Fibroblast of the aortic adventitia (primary cell): ENCODE measurements at regions not wholly inside any gene's neighbourhood (a gene's known extent, or its start where the extent isn't known, plus 50 kb on each side); places are given as distances from the start of the nearest gene placed in this dataset.
A peak's percentile ranks its signal among the peaks of the same experiment; 100 is the strongest.

ENCODE experiments used
- DNase-seq: peaks from one replicate; pipeline ENCODE4 v3.0.0-alpha.2; 2010; ENCODE audit warnings: low read depth
- H3K4me3 ChIP-seq: 2 replicates; pipeline ENCODE4 v1.5.1; 2011; ENCODE audit warnings: low read depth, mild to moderate bottlenecking, control low read depth, low read length, moderate library complexity
- CTCF ChIP-seq: IDR thresholded peaks from 2 replicates; pipeline ENCODE4 v1.5.1; 2011; ENCODE audit warnings: mild to moderate bottlenecking, low read length, control low read depth, inconsistent platforms; ENCODE audit not compliant: insufficient read depth

- peak; percentile 54 for DNase-seq
- no peak for TF ChIP-seq CTCF
- H3K4me3 ChIP-seq, result no peak overlapping the region
Measured at GRCh38 chr6:81204731-81205130, 547.8 kb downstream of the TENT5A start.

GRCh38 chr6:81194374-81194773, 558.1 kb downstream of the TENT5A start:
- TF ChIP-seq CTCF, result no peak
- no peak overlapping the region for H3K4me3 ChIP-seq
- DNase-seq, result no peak

GRCh38 chr6:81172056-81172740, 580.3 kb downstream of the TENT5A start:
- peak; percentile 83 for DNase-seq
- H3K4me3 ChIP-seq, result no peak overlapping the region
- TF ChIP-seq CTCF, result no peak

- H3K4me3 ChIP-seq, result no peak overlapping the region
- TF ChIP-seq CTCF, result no peak
- DNase-seq, result peak; percentile 22
Measured at GRCh38 chr6:81169166-81169565, 583.3 kb downstream of the TENT5A start.

- DNase-seq, result peak; percentile 69
- H3K4me3 ChIP-seq, result no peak overlapping the region
- no peak for TF ChIP-seq CTCF
Measured at GRCh38 chr6:81166770-81167169, 585.7 kb downstream of the TENT5A start.

- no peak for TF ChIP-seq CTCF
Measured at GRCh38 chr6:81158956-81159355, 593.5 kb downstream of the TENT5A start.

GRCh38 chr6:81148751-81149150, 603.7 kb downstream of the TENT5A start:
- no peak for DNase-seq
- TF ChIP-seq CTCF, result no peak
- no peak overlapping the region for H3K4me3 ChIP-seq

More at GRCh38 chr6:81158956-81159355, 593.5 kb downstream of the TENT5A start:
- no peak for DNase-seq
- H3K4me3 ChIP-seq, result no peak overlapping the region
